ENCODE measurements at regions not wholly inside any gene's neighbourhood (a gene's known extent, or its start where the extent isn't known, plus 50 kb on each side); places are given as distances from the start of the nearest gene placed in this dataset.
"Not testable (repeated sequence)": the region's sequence is repeated elsewhere in the genome, so short reads cannot be mapped to it uniquely, and the experiment has no call there.

DNA sequence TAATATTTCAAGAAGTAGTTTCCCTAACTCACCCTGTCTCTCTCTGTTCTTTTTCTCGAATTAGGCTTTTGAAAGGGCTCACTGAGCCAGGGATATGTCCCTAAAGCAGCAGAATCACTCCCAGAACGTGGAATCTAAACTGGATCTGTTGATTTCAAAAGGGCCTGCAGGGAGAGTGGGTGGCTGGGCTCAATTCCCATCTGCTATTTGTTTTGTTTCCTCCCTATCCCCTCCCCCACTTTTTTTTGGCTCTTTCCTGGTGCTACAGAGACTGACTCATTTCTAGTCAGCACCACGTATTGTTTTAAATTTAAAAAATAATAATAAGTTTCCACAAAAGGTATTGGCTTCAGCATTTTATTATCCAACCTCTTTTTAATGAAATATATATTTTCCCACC lies 961.5 kb downstream of the FAM181B start:
- no peak for DNase-seq (ENCODE audit: low read depth in 3 of 3)

DNA sequence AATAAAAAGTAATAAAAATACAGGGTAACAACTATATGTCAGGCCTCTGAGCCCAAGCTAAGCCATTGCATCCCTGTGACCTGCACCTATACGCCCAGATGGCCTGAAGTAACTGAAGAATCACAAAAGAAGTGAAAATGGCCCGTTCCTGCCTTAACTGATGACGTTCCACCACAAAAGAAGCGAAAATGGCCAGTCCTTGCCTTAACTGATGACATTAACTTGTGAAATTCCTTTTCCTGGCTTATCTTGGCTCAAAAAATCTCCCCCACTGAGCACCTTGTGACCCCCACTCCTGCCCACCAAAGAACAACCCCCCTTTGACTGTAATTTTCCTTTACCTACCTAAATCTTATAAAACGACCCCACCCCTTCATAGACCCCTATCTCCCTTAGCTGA lies 963.8 kb downstream of the FAM181B start:
- not testable (repeated sequence) for DNase-seq (ENCODE audit: low read depth in 3 of 3)

DNA sequence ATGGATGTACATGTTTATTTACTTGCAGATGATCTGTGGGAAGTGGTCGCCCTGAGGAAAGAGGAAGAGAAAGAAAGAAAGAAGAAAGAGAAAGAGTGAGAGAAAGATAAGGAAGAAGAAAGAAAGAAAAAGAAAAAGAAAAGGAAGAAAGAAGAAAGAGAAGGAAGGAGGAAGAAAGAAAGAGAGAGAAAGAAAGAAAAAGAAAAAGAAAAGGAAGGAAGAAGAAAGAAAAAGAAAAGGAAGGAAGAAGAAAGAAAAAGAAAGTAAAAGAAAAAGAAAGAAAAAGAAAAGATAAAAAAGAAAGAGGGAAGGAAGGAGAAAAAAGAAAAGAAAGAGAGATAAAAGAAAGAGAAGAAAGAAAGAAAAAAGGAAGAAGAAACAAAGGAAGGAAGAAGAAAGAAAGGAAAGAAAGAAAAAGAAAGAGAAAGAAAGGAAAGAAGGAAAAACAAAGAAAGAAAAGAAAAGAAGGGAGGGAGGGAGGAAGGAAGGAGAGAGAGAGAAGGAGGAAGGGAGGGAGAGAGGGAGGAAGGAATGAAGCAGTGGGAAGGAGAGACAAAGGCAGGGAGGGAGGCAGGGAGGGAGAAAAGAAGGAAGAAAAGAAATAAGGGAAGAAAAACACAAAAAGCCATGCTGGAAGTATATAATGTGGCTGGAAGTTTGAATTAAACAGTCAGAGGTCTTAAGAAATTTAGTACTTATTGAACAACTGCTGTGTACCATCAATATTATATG lies 976.6 kb downstream of the FAM181B start:
- no peak for DNase-seq (ENCODE audit: low read depth in 3 of 3)

GRCh38 chr11:81749245-81749644 lies 984.4 kb downstream of the FAM181B start:
- DNase-seq (ENCODE audit: low read depth in 3 of 3) = no peak

- no peak for DNase-seq (ENCODE audit: low read depth in 3 of 3)
Measured at GRCh38 chr11:81744336-81745116, 989.1 kb downstream of the FAM181B start.

GRCh38 chr11:81725701-81726100 lies 1008.0 kb downstream of the FAM181B start:
- DNase-seq (ENCODE audit: low read depth in 3 of 3) = no peak

DNA sequence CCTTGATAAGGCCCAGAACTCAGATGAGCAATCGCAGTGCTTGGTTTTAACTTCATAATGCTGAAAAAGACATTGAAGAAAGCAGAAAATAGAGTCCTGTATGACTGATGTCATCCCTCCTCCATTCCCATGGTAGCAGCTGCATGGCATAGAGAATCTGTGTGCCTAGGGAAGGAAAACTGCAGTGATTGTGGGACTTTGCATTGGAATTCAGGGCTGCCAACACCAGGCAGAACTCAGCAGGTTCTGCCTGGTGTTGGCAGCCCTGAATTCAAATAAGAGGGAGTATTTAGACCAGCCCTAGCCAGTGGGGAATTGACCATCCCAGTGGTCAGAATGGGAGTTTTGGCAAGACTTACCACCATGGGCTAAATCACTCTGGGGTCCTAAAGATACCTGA lies 1016.0 kb downstream of the FAM181B start:
- DNase-seq (ENCODE audit: low read depth in 3 of 3) = no peak

- DNase-seq (ENCODE audit: low read depth in 3 of 3) = no peak
Measured at GRCh38 chr11:81707881-81708280, 1025.8 kb downstream of the FAM181B start.

DNA sequence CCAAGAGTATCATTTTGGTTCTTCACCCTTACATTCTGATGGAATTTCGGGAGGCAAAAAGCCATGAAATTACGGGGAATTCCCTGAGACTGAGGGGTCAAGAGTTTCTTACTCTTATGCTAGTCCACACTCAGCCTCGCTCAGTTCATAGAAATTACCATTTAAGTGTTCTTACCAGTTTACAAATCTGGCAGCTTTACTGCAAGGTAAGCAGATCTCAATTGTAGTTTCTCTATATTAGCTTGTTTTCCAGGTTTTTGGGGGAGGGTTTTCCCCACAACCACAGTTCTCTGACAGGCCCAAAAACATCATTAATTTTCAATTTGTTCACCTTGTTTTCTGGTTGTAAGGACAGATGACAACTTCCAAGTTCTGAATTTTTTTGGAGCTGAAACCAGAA lies 1028.4 kb downstream of the FAM181B start:
- no peak for DNase-seq (ENCODE audit: low read depth in 3 of 3)

DNA sequence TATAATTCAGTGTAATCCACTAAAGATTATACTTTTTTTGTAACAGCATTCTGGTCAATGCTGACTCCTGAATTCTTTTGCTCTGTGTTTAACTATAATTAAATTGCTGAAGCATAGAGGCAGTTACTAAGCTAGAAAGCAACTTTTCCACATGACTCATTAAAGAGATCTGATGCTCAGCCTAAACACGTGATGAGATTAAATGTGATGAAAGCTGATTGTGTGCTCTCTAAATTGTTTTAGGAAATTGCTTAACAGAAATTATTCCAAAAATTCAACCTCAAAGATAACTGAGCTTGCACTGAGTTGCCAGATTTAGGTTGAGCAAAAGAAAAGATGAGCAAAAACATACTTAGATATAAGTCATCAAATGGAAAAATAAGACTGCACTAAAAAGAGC lies 1033.6 kb downstream of the FAM181B start:
- DNase-seq (ENCODE audit: low read depth in 3 of 3) = no peak

DNA sequence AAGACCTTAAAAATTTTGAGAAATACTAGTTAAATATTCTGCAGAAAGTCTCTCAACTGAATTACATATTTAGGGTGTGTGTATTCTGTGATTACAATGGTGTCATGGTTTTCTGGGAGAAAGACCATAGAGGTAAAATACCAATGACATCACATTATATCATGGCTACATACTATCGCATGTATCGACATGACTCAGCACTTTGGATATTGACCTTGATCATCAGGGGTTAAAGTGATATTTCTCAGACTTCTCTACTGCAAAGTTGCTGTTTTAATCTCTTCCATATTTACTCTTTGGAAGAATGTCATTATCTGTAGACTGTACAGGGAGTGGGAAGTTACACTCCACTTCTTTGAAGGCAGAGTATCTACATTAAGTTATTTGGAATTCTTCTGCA lies 1046.6 kb downstream of the FAM181B start:
- no peak for DNase-seq (ENCODE audit: low read depth in 3 of 3)

- DNase-seq (ENCODE audit: low read depth in 3 of 3) = no peak
Measured at GRCh38 chr11:81674211-81674610, 1059.5 kb downstream of the FAM181B start.

DNA sequence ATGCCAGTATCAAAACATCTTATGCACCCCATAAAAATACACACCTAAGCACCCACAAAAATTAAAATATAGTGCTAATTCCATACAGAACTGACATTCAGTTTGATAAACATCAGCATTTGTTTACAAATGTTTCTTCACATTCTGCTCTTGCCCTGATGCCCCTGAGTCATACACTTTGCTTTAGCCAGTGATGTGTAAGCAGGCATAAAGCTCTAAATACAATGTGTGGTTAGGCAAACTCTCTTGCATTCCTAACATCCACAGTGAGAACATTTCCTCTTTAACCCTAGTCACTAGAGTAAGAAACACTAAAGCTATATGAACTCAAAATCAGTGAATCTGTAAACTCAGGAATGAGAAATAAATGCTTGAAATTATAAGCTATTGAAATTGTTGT lies 1060.7 kb downstream of the FAM181B start:
- DNase-seq (ENCODE audit: low read depth in 3 of 3) = no peak

DNA sequence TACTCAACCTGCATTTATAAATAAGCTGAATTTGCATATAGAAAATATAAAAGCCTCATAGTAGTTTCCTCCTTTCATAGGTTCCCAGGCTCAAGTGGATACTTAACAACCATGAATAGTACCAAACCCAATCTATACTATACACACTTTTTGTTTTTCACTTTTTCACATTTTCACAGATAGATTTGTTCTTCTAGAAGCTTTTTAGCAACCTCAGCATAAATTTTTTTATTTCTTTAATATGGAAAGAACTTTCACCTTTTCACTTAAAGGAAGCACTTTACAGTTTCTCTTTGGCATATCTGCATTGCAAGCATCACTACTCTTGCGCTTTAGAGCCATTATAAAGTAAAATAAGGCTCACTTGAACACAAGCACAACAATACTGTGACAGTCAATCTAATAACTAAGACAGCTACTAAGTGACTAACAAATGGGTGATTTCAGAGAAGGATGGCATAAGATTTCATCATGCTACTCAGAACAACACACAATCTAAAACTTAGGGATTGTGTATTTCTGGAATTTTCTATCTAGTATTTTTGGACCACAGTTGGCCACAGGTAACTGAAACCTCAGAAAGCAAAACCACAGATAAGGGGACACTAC lies 1063.6 kb downstream of the FAM181B start:
- DNase-seq (ENCODE audit: low read depth in 3 of 3) = no peak

DNA sequence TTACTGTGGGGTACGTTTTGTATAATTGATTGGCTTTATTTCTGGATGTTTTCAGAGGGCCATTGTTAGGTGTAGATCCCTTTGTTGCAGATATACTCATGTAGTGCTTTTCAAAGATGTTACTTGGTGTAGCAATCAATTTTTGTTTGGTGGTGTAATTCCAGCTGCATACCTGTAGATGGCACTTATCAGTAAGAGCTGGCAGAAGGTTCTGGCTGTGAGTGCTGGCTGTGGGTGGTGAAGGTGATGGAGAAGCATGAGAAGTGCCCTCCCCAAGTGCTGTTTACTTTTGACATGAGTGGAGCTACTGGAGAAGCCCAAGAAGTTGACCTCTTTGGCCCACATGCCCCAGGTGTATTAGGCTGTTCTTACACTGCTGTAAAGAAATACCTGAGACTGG lies 1074.9 kb downstream of the FAM181B start:
- DNase-seq (ENCODE audit: low read depth in 3 of 3) = no peak

GRCh38 chr11:81655351-81655750 lies 1078.3 kb downstream of the FAM181B start:
- no peak for DNase-seq (ENCODE audit: low read depth in 3 of 3)

DNA sequence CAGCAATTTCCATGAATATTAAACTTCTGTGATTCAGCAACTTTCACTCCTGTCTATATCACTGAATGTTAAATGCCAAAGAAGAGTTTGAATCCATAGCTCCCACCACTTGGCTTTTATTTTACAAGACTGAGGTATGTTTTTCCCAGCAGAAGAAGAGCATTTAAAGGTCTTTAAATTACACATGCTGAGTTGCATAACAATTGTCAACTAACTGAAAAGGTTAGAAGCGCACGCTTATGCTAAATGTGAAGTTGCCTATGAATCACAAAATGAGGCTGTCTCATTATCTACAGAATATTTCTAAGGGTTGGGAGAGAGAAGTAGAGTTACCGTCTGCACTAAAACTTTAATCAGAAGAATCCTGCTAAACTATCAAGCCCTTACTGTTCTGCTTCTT lies 1086.3 kb downstream of the FAM181B start:
- no peak for DNase-seq (ENCODE audit: low read depth in 3 of 3)

- no peak for DNase-seq (ENCODE audit: low read depth in 3 of 3)
Measured at GRCh38 chr11:81644239-81644840, 1089.3 kb downstream of the FAM181B start.

GRCh38 chr11:81634483-81634882 lies 1099.2 kb downstream of the FAM181B start:
- no peak for DNase-seq (ENCODE audit: low read depth in 3 of 3)

DNA sequence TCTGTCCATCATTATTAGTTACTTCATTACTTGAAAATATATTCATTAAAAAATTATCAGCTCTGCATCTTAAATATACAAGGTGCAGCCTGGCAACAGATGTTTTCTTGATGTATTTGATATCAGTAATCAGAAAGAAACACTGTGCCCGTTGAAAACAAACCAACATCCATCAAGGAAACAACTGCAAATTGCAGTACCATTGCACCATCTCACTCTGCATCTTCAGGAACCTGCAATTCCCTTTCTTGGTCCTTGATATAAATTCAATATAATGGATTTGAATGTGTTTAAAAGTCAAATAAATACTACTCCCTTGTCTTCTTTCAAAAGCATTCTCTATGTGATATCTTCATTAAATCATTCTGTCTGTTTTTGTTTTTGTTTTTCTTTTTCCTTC lies 1131.2 kb downstream of the FAM181B start:
- DNase-seq (ENCODE audit: low read depth in 3 of 3) = no peak

DNA sequence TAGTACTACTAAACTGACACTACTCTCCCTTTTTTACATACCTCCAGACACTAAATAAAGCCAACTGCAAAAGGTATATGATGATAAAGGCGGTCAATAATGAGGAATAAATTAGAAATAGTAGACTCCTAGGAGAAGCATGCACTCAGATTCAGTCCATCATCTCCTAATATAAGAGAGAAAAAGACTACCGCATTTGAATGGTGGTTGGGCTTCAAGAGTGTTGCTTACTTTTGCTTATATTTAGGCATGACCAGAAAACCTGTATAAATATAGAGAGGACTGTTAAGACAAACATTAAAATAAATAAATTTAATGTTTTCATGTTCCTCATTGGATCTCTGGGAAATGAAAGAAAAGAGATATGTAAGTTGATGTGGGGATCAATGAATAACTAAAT lies 1137.0 kb downstream of the FAM181B start:
- no peak for DNase-seq (ENCODE audit: low read depth in 3 of 3)

DNA sequence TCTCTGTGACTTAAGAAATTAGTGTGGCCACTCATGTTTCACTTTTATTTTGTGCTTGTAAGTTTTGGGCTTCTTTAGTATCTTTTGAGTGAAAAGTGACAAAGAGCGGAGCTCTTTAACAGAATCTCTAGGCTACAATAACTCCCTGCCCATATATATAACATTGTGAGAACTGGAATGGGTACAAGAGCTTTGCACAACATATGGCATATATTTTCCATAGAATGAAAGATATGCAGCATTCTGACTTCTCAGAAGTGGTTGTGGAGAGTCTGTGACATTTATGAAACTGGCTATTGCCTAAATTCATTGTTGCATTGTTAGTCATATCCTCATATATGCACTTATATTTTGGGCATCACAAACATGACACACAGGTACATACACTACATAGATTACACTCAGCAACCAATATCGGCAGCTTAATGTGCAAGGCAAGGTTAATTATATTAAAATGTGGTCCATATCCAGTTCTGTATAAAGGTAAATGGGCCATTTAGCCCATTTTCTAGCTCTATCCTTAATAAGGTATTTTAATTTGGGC lies 1148.2 kb downstream of the FAM181B start:
- DNase-seq (ENCODE audit: low read depth in 3 of 3) = no peak

Measured in stimulated activated CD4-positive, alpha-beta T cell treated with anti-CD3 and anti-CD28 coated beads, TNF-alpha, amount 100 ng/mL, for 24 hours (primary cell).